OCI-LY7 (cell line): ENCODE measurements at regions not wholly inside any gene's neighbourhood (a gene's known extent, or its start where the extent isn't known, plus 50 kb on each side); places are given as distances from the start of the nearest gene placed in this dataset.

ENCODE experiments used
- CTCF ChIP-seq: fragments of 200-600 bp; sonication (generic); conservative IDR thresholded peaks from 2 replicates; pipeline ENCODE4 v1.5.1; 2014; ENCODE audit warnings: mild to moderate bottlenecking, antibody characterized with exemption, low read length, moderate library complexity, mixed read lengths
- EZH2phosphoT487 ChIP-seq: fragments of 200-600 bp; sonication (generic); IDR thresholded peaks from 2 replicates; pipeline ENCODE4 v1.6.1; 2018; ENCODE audit warnings: low read depth, borderline replicate concordance, mild to moderate bottlenecking, mixed run types, antibody characterized with exemption, low read length, moderate library complexity, mixed read lengths

- TF ChIP-seq CTCF: no peak
- TF ChIP-seq EZH2phosphoT487: no peak
Observed at GRCh38 chr19:28218728-28219127, 994.2 kb downstream of the UQCRFS1 start.
